ENCODE measurements at regions not wholly inside any gene's neighbourhood (a gene's known extent, or its start where the extent isn't known, plus 50 kb on each side); places are given as distances from the start of the nearest gene placed in this dataset.

DNA sequence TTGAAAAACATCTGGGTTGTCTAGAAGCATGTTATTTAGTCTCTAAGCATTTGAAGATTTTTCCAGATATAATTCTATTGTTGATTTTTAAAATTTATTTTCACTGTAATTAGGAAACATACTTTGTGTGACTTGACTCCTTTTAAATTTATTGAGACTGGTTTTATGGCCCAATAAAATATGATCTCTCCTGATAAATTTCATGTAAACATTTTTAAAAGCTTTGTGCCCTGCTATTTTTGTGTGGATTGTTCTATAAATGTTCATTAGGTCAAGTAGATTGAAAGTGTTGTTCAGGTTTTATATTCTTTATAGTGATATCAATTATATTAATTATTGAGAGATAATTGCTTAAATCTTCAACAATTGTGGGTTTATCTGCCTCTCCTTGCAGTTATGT lies 105.4 kb downstream of the RFX6 start:
- Histone ChIP-seq H2BK120ac (ENCODE audit: low read depth, low read length) (no peak overlapping the region), H3K9me3 (ENCODE audit: control insufficient read depth, low read length) (no peaks in the 10 kb centered on the region)

DNA sequence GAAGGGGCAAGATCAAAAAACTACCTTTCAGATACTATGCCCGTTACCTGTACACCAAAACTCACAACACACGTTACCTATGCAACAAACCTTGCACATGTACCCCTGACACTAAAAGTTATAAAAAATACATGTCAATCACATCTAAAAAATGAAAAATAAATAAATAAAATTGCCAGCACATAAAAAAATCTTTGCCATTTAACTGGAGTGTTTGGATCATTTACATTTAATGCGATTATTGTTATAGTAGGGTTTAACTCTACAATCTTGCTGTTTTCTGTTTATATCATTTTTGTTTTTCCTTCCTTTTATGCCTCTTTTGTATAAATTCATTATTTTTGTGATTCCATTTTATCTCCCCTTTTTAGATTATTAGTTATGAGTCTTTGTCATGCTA lies 106.3 kb downstream of the RFX6 start:
- H3K9ac ChIP-seq (ENCODE audit: low read length) = no peak overlapping the region
- H2AFZ ChIP-seq (ENCODE audit: low read depth, low read length) = no peak overlapping the region
- H4K91ac ChIP-seq (ENCODE audit: low read length) = no peak overlapping the region
- H3K14ac ChIP-seq (ENCODE audit: low read length in 2 of 2) = no peak overlapping the region
- H4K8ac ChIP-seq (ENCODE audit: low read length) = no peak overlapping the region
- H3K36me3 ChIP-seq (ENCODE audit: control insufficient read depth in 1 of 2, insufficient read depth in 2 of 2, low read depth in 1 of 2, low read length in 2 of 2) = no peaks in the 10 kb centered on the region
- H3K18ac ChIP-seq (ENCODE audit: low read depth in 1 of 2, low read length in 2 of 2) = no peak overlapping the region
- H2BK12ac ChIP-seq (ENCODE audit: low read length in 2 of 2) = no peak overlapping the region
- no peak overlapping the region for H3K4me3 ChIP-seq (ENCODE audit: insufficient read depth in 1 of 2, low read depth in 1 of 2, low read length in 2 of 2)
- no peaks in the 10 kb centered on the region for H3K9me3 ChIP-seq (ENCODE audit: control insufficient read depth, low read length)
- no peak overlapping the region for H2AK5ac ChIP-seq (ENCODE audit: low read length, severe bottlenecking)
- WGBS = no CpG with 5 or more reads among the region's 3 CpGs
- H3K27me3 ChIP-seq (ENCODE audit: control insufficient read depth in 1 of 2, insufficient read depth in 1 of 2, low read length in 2 of 2) = no peaks in the 10 kb centered on the region
- no peaks in the 10 kb centered on the region for H3K4me1 ChIP-seq (ENCODE audit: control insufficient read depth, insufficient read depth, low read depth, low read length)
- no peak overlapping the region for H3K4ac ChIP-seq (ENCODE audit: low read depth in 1 of 2, low read length in 2 of 2)
- no peak overlapping the region for H3K4me2 ChIP-seq (ENCODE audit: low read length, poor library complexity, severe bottlenecking)
- H3K79me1 ChIP-seq (replicated peaks; ENCODE audit: low read length, poor library complexity, severe bottlenecking) = no peaks in the 10 kb centered on the region
- no peak overlapping the region for H2BK15ac ChIP-seq (ENCODE audit: low read depth, poor library complexity, severe bottlenecking)
- no peak overlapping the region for H2BK5ac ChIP-seq (ENCODE audit: low read depth, low read length, poor library complexity, severe bottlenecking)
- H3K27ac ChIP-seq (ENCODE audit: low read length, poor library complexity, severe bottlenecking) = no peak overlapping the region
- no peak for DNase-seq
- H3K23ac ChIP-seq (ENCODE audit: low read length in 2 of 2) = no peak overlapping the region
- H2BK120ac ChIP-seq (ENCODE audit: low read depth, low read length) = no peak overlapping the region

More for the DNA sequence above, 105.4 kb downstream of the RFX6 start:
- no peak overlapping the region for H3K23ac ChIP-seq (ENCODE audit: low read length in 2 of 2)
- no peak overlapping the region for H3K9ac ChIP-seq (ENCODE audit: low read length)
- H3K27ac ChIP-seq (ENCODE audit: low read length, poor library complexity, severe bottlenecking) = no peak overlapping the region
- no peaks in the 10 kb centered on the region for H3K4me1 ChIP-seq (ENCODE audit: control insufficient read depth, insufficient read depth, low read depth, low read length)
- H2AFZ ChIP-seq (ENCODE audit: low read depth, low read length) = no peak overlapping the region
- no peaks in the 10 kb centered on the region for H3K27me3 ChIP-seq (ENCODE audit: control insufficient read depth in 1 of 2, insufficient read depth in 1 of 2, low read length in 2 of 2)
- H4K8ac ChIP-seq (ENCODE audit: low read length) = no peak overlapping the region
- H3K18ac ChIP-seq (ENCODE audit: low read depth in 1 of 2, low read length in 2 of 2) = no peak overlapping the region
- no peak overlapping the region for H2BK5ac ChIP-seq (ENCODE audit: low read depth, low read length, poor library complexity, severe bottlenecking)
- no peak overlapping the region for H3K4me3 ChIP-seq (ENCODE audit: insufficient read depth in 1 of 2, low read depth in 1 of 2, low read length in 2 of 2)
- H2BK12ac ChIP-seq (ENCODE audit: low read length in 2 of 2) = no peak overlapping the region
- no peak overlapping the region for H3K4me2 ChIP-seq (ENCODE audit: low read length, poor library complexity, severe bottlenecking)
- DNase-seq = no peak
- no peak overlapping the region for H3K4ac ChIP-seq (ENCODE audit: low read depth in 1 of 2, low read length in 2 of 2)
- H2BK15ac ChIP-seq (ENCODE audit: low read depth, poor library complexity, severe bottlenecking) = no peak overlapping the region
- H2AK5ac ChIP-seq (ENCODE audit: low read length, severe bottlenecking) = no peak overlapping the region
- no peaks in the 10 kb centered on the region for H3K79me1 ChIP-seq (replicated peaks; ENCODE audit: low read length, poor library complexity, severe bottlenecking)
- no peaks in the 10 kb centered on the region for H3K36me3 ChIP-seq (ENCODE audit: control insufficient read depth in 1 of 2, insufficient read depth in 2 of 2, low read depth in 1 of 2, low read length in 2 of 2)
- no peak overlapping the region for H3K14ac ChIP-seq (ENCODE audit: low read length in 2 of 2)
- H4K91ac ChIP-seq (ENCODE audit: low read length) = no peak overlapping the region

DNA sequence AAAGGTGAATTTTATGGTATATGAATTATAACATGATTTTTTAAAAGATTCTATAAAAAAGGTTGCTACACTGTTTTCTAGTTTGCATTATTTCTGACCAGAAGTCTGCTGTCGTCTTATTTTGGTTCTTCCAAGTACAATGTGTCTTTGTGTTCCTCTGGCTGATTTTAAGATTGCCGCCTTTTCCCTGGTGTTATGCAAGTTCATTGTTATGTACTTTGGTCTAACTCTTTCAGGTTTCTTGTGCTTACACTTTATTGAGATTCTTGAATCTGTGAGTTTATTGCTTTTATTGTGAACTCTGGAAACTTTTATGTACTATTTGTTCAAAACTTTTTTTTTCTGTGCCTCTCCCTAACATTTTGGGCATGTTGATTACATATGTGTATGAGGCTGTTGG lies 109.8 kb downstream of the RFX6 start:
- 93% methylated on average over 2 of the region's 2 CpGs for WGBS
- no peak overlapping the region for H2AK5ac ChIP-seq (ENCODE audit: low read length, severe bottlenecking)
- no peak overlapping the region for H3K18ac ChIP-seq (ENCODE audit: low read depth in 1 of 2, low read length in 2 of 2)
- no peak overlapping the region for H3K27ac ChIP-seq (ENCODE audit: low read length, poor library complexity, severe bottlenecking)
- H2BK15ac ChIP-seq (ENCODE audit: low read depth, poor library complexity, severe bottlenecking) = no peak overlapping the region
- no peak for DNase-seq
- no peaks in the 10 kb centered on the region for H3K4me1 ChIP-seq (ENCODE audit: control insufficient read depth, insufficient read depth, low read depth, low read length)
- H3K27me3 ChIP-seq (ENCODE audit: control insufficient read depth in 1 of 2, insufficient read depth in 1 of 2, low read length in 2 of 2) = no peaks in the 10 kb centered on the region
- H4K91ac ChIP-seq (ENCODE audit: low read length) = no peak overlapping the region
- H3K4ac ChIP-seq (ENCODE audit: low read depth in 1 of 2, low read length in 2 of 2) = no peak overlapping the region
- H3K79me1 ChIP-seq (replicated peaks; ENCODE audit: low read length, poor library complexity, severe bottlenecking) = no peaks in the 10 kb centered on the region
- H2BK5ac ChIP-seq (ENCODE audit: low read depth, low read length, poor library complexity, severe bottlenecking) = no peak overlapping the region
- no peak overlapping the region for H3K14ac ChIP-seq (ENCODE audit: low read length in 2 of 2)
- no peaks in the 10 kb centered on the region for H3K36me3 ChIP-seq (ENCODE audit: control insufficient read depth in 1 of 2, insufficient read depth in 2 of 2, low read depth in 1 of 2, low read length in 2 of 2)
- no peak overlapping the region for H3K9ac ChIP-seq (ENCODE audit: low read length)
- no peaks in the 10 kb centered on the region for H3K9me3 ChIP-seq (ENCODE audit: control insufficient read depth, low read length)
- no peak overlapping the region for H2AFZ ChIP-seq (ENCODE audit: low read depth, low read length)
- H4K8ac ChIP-seq (ENCODE audit: low read length) = no peak overlapping the region
- H3K4me2 ChIP-seq (ENCODE audit: low read length, poor library complexity, severe bottlenecking) = no peak overlapping the region
- H2BK120ac ChIP-seq (ENCODE audit: low read depth, low read length) = no peak overlapping the region
- H3K23ac ChIP-seq (ENCODE audit: low read length in 2 of 2) = no peak overlapping the region
- H2BK12ac ChIP-seq (ENCODE audit: low read length in 2 of 2) = no peak overlapping the region
- H3K4me3 ChIP-seq (ENCODE audit: insufficient read depth in 1 of 2, low read depth in 1 of 2, low read length in 2 of 2) = no peak overlapping the region

DNA sequence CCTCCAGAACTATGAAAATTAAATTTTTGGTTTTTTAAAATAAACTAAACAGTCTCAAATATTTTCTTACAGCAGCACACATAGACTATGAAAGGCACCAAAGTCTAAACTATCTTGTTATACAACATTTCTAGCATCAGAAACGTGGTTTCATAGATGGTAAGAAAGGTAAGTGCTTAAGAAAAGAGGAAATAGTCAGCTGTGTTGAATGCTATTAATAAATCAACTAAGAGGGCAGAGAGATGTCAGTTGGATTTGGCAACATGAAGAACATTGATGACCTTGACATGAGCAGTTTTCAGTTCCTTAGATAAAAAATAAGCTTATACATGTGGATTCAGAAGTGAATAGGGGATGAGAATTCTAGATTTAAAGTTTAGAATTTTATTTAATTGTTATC lies 113.6 kb downstream of the RFX6 start:
- no peaks in the 10 kb centered on the region for H3K79me1 ChIP-seq (replicated peaks; ENCODE audit: low read length, poor library complexity, severe bottlenecking)
- H3K4ac ChIP-seq (ENCODE audit: low read depth in 1 of 2, low read length in 2 of 2) = no peak overlapping the region
- no peak overlapping the region for H2BK12ac ChIP-seq (ENCODE audit: low read length in 2 of 2)
- H3K4me3 ChIP-seq (ENCODE audit: insufficient read depth in 1 of 2, low read depth in 1 of 2, low read length in 2 of 2) = no peak overlapping the region
- H2BK5ac ChIP-seq (ENCODE audit: low read depth, low read length, poor library complexity, severe bottlenecking) = no peak overlapping the region
- no peak overlapping the region for H2BK15ac ChIP-seq (ENCODE audit: low read depth, poor library complexity, severe bottlenecking)
- no peak overlapping the region for H3K23ac ChIP-seq (ENCODE audit: low read length in 2 of 2)
- no peaks in the 10 kb centered on the region for H3K4me1 ChIP-seq (ENCODE audit: control insufficient read depth, insufficient read depth, low read depth, low read length)
- no peak overlapping the region for H2AFZ ChIP-seq (ENCODE audit: low read depth, low read length)
- no peak overlapping the region for H2AK5ac ChIP-seq (ENCODE audit: low read length, severe bottlenecking)
- H4K8ac ChIP-seq (ENCODE audit: low read length) = no peak overlapping the region
- H3K9me3 ChIP-seq (ENCODE audit: control insufficient read depth, low read length) = no peaks in the 10 kb centered on the region
- H3K18ac ChIP-seq (ENCODE audit: low read depth in 1 of 2, low read length in 2 of 2) = no peak overlapping the region
- H4K91ac ChIP-seq (ENCODE audit: low read length) = no peak overlapping the region
- H3K27me3 ChIP-seq (ENCODE audit: control insufficient read depth in 1 of 2, insufficient read depth in 1 of 2, low read length in 2 of 2) = no peaks in the 10 kb centered on the region
- no peaks in the 10 kb centered on the region for H3K36me3 ChIP-seq (ENCODE audit: control insufficient read depth in 1 of 2, insufficient read depth in 2 of 2, low read depth in 1 of 2, low read length in 2 of 2)
- no peak overlapping the region for H3K27ac ChIP-seq (ENCODE audit: low read length, poor library complexity, severe bottlenecking)
- no peak overlapping the region for H3K4me2 ChIP-seq (ENCODE audit: low read length, poor library complexity, severe bottlenecking)
- no peak overlapping the region for H3K9ac ChIP-seq (ENCODE audit: low read length)
- no peak overlapping the region for H3K14ac ChIP-seq (ENCODE audit: low read length in 2 of 2)
- H2BK120ac ChIP-seq (ENCODE audit: low read depth, low read length) = no peak overlapping the region
- no peak for DNase-seq
- WGBS = 27% methylated on average over 1 of the region's 1 CpG
